ENCODE measurements at regions not wholly inside any gene's neighbourhood (a gene's known extent, or its start where the extent isn't known, plus 50 kb on each side); places are given as distances from the start of the nearest gene placed in this dataset.
"Not testable (repeated sequence)": the region's sequence is repeated elsewhere in the genome, so short reads cannot be mapped to it uniquely, and the experiment has no call there.

- no peak for DNase-seq (ENCODE audit: extremely low read depth, low read depth, low spot score)
Observed at GRCh38 chr16:87156195-87156594, 161.0 kb downstream of the C16orf95 start.

DNA sequence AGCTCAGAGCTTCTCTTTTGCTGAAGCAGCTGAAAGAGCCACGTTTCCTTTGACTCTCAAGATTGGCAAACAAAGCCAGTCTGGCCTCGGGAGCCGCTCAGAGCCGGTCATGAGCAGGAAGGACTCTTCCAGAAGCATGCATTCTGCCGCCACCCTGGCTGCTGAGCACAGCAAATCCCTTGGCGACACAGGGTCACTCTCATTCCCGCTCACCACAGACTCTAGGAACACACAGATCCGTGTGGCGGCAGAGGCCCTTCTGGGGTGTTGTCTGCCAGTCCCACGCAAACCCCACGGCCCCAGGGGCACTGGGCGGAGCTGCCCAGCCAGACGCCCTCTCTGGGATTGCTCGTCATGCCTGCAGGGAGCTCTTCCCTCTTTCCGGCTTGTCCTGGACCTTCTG is 157.0 kb downstream of the C16orf95 start:
- DNase-seq (ENCODE audit: extremely low read depth, low read depth, low spot score) = no peak

- DNase-seq (ENCODE audit: extremely low read depth, low read depth, low spot score) = no peak
Observed at GRCh38 chr16:87160701-87161337, 156.4 kb downstream of the C16orf95 start.

- DNase-seq (ENCODE audit: extremely low read depth, low read depth, low spot score) = not testable (repeated sequence)
Observed at GRCh38 chr16:87161410-87161809, 155.8 kb downstream of the C16orf95 start.

- no peak for DNase-seq (ENCODE audit: extremely low read depth, low read depth, low spot score)
Observed at GRCh38 chr16:87161822-87162676, 155.1 kb downstream of the C16orf95 start.

GRCh38 chr16:87162799-87163198 is 154.4 kb downstream of the C16orf95 start:
- not testable (repeated sequence) for DNase-seq (ENCODE audit: extremely low read depth, low read depth, low spot score)

- no peak for DNase-seq (ENCODE audit: extremely low read depth, low read depth, low spot score)
Observed at GRCh38 chr16:87163637-87164036, 153.6 kb downstream of the C16orf95 start.

- DNase-seq (ENCODE audit: extremely low read depth, low read depth, low spot score) = no peak
Observed at GRCh38 chr16:87165151-87165550, 152.0 kb downstream of the C16orf95 start.

DNA sequence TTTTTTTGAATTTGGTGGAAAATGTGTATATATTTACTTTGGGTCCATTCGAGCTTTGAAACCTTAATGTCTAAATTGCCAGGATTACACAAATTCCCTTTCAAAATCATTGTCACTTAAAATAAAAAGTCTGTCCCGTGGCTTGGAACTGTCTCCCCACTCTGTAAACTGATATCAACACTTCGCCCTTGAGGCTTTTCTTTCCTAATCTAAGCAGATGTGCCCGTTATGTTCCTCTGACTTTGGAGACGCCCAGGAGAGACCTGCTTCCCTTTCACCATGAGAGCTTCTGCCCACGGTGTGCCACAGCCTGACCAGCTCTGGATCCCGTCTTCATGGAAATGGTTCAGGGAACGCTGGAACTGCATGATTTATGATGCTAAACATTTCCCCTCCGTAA is 151.3 kb downstream of the C16orf95 start:
- DNase-seq (ENCODE audit: extremely low read depth, low read depth, low spot score) = no peak

DNA sequence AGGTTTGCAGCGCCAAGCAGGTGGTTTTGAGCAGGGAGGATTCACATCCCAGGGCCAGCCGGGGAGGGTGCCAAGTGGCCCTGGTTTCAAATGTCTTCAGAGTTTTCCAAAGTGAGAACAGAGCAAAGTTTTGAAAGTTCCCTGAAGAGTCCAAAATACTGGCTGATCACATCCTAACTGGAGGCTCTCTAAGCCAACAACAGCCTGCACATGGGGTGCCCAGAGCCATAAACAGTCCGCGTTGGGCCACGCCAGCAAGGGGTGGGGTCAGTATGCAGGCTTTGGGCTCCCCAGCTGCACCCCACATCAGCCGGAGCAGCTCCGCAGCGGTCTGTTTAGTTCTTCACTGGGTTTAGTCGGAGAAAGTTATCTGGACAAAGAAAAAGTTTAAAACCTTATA is 150.9 kb downstream of the C16orf95 start:
- DNase-seq (ENCODE audit: extremely low read depth, low read depth, low spot score) = no peak

GRCh38 chr16:87166934-87167333 is 150.3 kb downstream of the C16orf95 start:
- no peak for DNase-seq (ENCODE audit: extremely low read depth, low read depth, low spot score)

DNA sequence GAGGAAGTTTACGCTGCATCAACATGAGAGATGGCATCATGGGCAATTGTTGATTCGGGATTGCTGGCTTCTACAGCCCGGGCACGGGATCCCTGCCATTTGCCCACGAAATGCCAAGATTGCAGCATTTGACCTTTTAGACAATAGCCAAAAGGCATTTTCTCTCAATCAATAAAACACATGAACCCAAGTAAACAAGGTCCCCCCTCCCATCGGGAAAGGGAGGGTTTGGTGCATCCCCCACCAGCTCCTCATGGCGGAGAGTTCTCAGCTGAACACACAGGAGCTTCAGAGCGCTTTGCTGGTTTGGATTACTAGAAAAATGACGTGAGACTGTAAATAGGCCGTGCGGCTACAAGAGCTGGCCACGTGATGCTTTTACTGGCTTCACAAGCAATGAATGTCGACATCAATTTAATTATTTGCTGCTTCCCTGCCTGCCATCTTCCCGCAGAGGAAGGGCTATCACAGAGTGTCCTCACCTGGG is 147.6 kb downstream of the C16orf95 start:
- no peak for DNase-seq (ENCODE audit: extremely low read depth, low read depth, low spot score)

- no peak for DNase-seq (ENCODE audit: extremely low read depth, low read depth, low spot score)
Observed at GRCh38 chr16:87170310-87170709, 146.9 kb downstream of the C16orf95 start.

- DNase-seq (ENCODE audit: extremely low read depth, low read depth, low spot score) = no peak
Observed at GRCh38 chr16:87171723-87172122, 145.5 kb downstream of the C16orf95 start.

- no peak for DNase-seq (ENCODE audit: extremely low read depth, low read depth, low spot score)
Observed at GRCh38 chr16:87172632-87173031, 144.6 kb downstream of the C16orf95 start.

DNA sequence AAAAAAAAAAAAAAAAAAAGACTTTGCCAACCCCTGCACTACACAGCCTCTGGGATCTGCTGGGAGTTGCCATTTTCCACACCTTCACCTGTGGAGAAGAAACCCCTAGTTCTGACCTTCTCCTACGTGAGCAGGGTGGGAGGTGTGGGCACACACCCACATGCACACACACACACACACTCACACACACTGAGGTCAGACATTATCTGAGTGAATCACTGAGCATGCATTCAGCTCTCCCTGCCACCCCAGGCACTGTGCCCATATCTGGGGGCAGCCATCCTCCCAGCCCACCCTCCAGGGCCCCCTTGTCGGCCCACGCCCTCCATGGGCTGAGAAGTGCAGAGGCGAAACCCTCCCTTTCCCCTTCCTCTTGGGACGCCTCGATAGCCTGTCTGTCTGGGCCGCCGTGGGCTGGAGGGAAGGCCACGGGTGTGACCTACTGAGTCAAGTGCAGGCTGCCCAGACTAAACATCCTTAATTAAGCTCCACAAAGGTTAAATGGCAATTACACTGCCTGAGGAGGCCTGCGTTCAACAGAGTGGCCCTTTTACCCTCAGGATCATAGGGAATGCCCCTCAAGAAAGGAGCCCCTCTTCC is 143.8 kb downstream of the C16orf95 start:
- DNase-seq (ENCODE audit: extremely low read depth, low read depth, low spot score) = no peak

DNA sequence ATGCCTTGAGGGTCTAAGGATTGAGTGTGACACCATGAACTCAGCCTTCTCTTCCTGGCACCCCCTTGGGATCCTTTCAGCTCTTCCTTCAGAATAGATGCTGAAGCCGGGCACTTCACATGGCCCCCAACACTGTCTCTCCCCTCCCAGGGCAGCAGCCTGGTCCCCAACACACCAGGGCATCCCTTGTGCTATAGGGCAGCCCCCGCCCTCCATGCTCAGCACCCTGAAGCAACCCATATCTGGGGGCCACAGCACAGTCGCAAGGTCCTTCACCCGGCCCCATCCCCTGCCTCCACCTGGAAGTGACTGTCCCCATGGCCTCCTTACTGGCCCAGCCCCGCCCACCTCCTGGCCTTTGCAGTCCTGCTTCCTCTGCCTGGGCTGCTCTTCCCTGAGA is 143.1 kb downstream of the C16orf95 start:
- DNase-seq (ENCODE audit: extremely low read depth, low read depth, low spot score) = no peak

DNA sequence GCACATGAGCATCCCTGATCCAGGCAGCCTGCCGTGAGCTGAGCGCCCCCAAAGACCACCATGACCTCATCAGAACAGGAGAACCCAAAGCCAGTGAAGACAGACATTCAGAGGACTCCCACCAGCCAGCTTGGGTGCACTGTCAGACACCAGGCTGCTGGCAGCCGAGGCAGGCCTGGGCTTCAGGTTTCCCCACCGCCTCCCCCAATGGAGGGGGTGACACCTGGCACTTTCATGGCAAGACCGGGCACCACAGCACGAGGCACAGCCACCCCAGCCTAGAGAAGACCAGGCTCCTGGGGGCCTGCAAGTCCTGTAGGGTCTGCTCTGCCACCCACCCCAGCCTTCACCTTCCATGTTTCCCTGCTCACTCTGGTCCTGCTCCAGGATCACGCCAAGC is 140.5 kb downstream of the C16orf95 start:
- DNase-seq (ENCODE audit: extremely low read depth, low read depth, low spot score) = no peak

GRCh38 chr16:87177673-87178072 is 139.5 kb downstream of the C16orf95 start:
- DNase-seq (ENCODE audit: extremely low read depth, low read depth, low spot score) = no peak

DNA sequence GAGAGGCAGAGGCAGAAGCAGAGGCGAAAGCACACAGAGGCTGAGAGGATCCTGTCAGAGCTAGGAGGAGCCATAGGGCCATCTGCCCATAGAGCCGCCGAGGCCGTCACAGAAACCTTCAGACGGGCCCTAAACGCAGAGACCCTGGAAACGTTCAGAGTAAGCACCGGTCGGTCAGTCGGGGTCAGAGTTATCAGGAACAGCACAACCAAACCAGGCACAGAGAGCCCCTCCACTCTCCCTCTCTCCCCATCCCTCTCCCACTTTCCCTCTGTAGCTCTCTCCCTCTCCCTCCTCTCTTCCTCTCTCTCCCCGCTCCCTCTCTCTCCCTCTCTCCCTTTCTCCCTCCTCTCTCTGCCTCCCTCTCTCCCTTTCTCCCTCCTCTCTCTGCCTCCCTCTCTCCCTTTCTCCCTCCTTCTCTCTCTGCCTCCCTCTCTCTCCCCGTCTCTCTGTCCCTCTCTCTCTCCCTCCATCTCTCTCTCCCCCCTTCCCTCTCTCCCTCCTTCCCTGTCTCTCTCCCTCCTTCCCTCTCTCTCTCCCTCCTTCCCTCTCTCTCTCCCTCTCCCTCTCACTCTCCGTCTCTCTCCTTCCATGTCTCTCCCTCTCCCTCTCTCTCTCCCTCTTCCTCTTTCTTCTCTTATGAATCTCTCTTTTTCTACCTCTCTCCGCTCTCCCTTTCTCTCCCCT is 138.9 kb downstream of the C16orf95 start:
- DNase-seq (ENCODE audit: extremely low read depth, low read depth, low spot score) = no peak

DNA sequence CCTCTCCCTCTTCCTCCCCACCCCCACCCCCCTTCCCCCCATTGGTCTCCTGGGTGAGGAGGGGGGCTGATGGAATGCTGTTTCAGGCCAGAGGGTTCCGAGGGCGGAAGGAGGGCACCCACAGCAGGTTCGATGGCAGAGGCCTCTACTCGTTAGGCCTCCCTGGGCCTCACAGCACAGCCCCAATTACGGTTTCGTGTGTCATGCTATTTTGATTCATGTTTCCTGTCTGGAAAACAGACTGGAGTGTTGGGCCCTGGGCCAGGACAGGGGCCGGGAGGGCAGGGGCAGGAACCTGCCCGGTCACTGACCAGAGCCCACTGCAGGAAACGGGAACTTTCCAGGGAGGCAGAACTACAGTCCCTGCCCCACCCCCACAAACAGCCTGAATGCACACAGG is 138.2 kb downstream of the C16orf95 start:
- peak; percentile 68 for DNase-seq (ENCODE audit: extremely low read depth, low read depth, low spot score)
